GM21717 (cell line): ENCODE measurements at regions not wholly inside any gene's neighbourhood (a gene's known extent, or its start where the extent isn't known, plus 50 kb on each side); places are given as distances from the start of the nearest gene placed in this dataset.

ENCODE experiments used
- ATAC-seq: cut with Tn5 transposase; IDR thresholded peaks from one replicate; pipeline ENCODE4 v1.9.1; 2021; ENCODE audit warnings: mild to moderate bottlenecking, moderate library complexity; ENCODE audit not compliant: unreplicated experiment

GRCh38 chr13:88068316-88068715, 397.1 kb downstream of the SLITRK5 start:
- ATAC-seq: no peak

GRCh38 chr13:88068975-88069374, 397.8 kb downstream of the SLITRK5 start:
- no peak for ATAC-seq

- no peak for ATAC-seq
Measured at GRCh38 chr13:88071371-88071770, 400.2 kb downstream of the SLITRK5 start.

- ATAC-seq: no peak
Measured at GRCh38 chr13:88074794-88075510, 403.8 kb downstream of the SLITRK5 start.

GRCh38 chr13:88085036-88085435, 413.9 kb downstream of the SLITRK5 start:
- no peak for ATAC-seq

GRCh38 chr13:88086577-88086976, 415.4 kb downstream of the SLITRK5 start:
- no peak for ATAC-seq

- ATAC-seq: no peak
Measured at GRCh38 chr13:88097541-88097940, 426.4 kb downstream of the SLITRK5 start.

GRCh38 chr13:88103824-88104223, 432.7 kb downstream of the SLITRK5 start:
- ATAC-seq: no peak

GRCh38 chr13:88104576-88104975, 433.4 kb downstream of the SLITRK5 start:
- no peak for ATAC-seq

GRCh38 chr13:88107570-88107969, 436.4 kb downstream of the SLITRK5 start:
- no peak for ATAC-seq

- no peak for ATAC-seq
Measured at GRCh38 chr13:88112526-88112925, 441.4 kb downstream of the SLITRK5 start.

- no peak for ATAC-seq
Measured at GRCh38 chr13:88115976-88116375, 444.8 kb downstream of the SLITRK5 start.

GRCh38 chr13:88118952-88119351, 447.8 kb downstream of the SLITRK5 start:
- no peak for ATAC-seq

GRCh38 chr13:88124142-88124541, 453.0 kb downstream of the SLITRK5 start:
- no peak for ATAC-seq

- ATAC-seq: no peak
Measured at GRCh38 chr13:88125055-88125454, 453.9 kb downstream of the SLITRK5 start.

- no peak for ATAC-seq
Measured at GRCh38 chr13:88136098-88136790, 465.1 kb downstream of the SLITRK5 start.

- no peak for ATAC-seq
Measured at GRCh38 chr13:88142653-88143052, 471.5 kb downstream of the SLITRK5 start.

GRCh38 chr13:88144580-88144979, 473.4 kb downstream of the SLITRK5 start:
- no peak for ATAC-seq

GRCh38 chr13:88153353-88153752, 482.2 kb downstream of the SLITRK5 start:
- no peak for ATAC-seq

- ATAC-seq: no peak
Measured at GRCh38 chr13:88154001-88154400, 482.8 kb downstream of the SLITRK5 start.

- ATAC-seq: no peak
Measured at GRCh38 chr13:88162076-88162702, 491.0 kb downstream of the SLITRK5 start.

GRCh38 chr13:88176231-88176630, 505.1 kb downstream of the SLITRK5 start:
- ATAC-seq: no peak
